Neural cell (in vitro differentiated cells): ENCODE measurements at regions not wholly inside any gene's neighbourhood (a gene's known extent, or its start where the extent isn't known, plus 50 kb on each side); places are given as distances from the start of the nearest gene placed in this dataset.

Experiments
- EP300 ChIP-seq: fragments of 450-650 bp; conservative IDR thresholded peaks from 2 replicates; pipeline ENCODE4 v1.6.1; 2014; ENCODE audit warnings: antibody characterized with exemption, mild to moderate bottlenecking, moderate library complexity; ENCODE audit not compliant: poor library complexity, severe bottlenecking
- EZH2 ChIP-seq: fragments of 200-600, 300-800 bp; shearing (Covaris generic), sonication (generic); IDR thresholded peaks from 2 replicates; pipeline ENCODE4 v1.6.1; 2014; ENCODE audit warnings: antibody characterized with exemption, low read length, borderline replicate concordance, mild to moderate bottlenecking; ENCODE audit not compliant: insufficient read depth, poor library complexity, severe bottlenecking
- POLR2AphosphoS5 ChIP-seq: IDR thresholded peaks from 2 replicates; pipeline ENCODE4 v1.6.1; 2012
- RAD21 ChIP-seq: fragments of 450-650 bp; conservative IDR thresholded peaks from 2 replicates; pipeline ENCODE4 v1.6.1; 2014; ENCODE audit warnings: antibody characterized with exemption, mild to moderate bottlenecking, moderate library complexity
- TF ChIP-seq, protein P1 (sequence below): fragments of 450-650 bp; IDR thresholded peaks from 2 replicates; pipeline ENCODE4 v1.5.1; 2014; ENCODE audit warnings: antibody characterized with exemption, mild to moderate bottlenecking, moderate library complexity; ENCODE audit not compliant: poor library complexity, severe bottlenecking

GRCh38 chr6:56706981-56707726, 64.5 kb upstream of the DST start:
- TF ChIP-seq, protein P1, sequence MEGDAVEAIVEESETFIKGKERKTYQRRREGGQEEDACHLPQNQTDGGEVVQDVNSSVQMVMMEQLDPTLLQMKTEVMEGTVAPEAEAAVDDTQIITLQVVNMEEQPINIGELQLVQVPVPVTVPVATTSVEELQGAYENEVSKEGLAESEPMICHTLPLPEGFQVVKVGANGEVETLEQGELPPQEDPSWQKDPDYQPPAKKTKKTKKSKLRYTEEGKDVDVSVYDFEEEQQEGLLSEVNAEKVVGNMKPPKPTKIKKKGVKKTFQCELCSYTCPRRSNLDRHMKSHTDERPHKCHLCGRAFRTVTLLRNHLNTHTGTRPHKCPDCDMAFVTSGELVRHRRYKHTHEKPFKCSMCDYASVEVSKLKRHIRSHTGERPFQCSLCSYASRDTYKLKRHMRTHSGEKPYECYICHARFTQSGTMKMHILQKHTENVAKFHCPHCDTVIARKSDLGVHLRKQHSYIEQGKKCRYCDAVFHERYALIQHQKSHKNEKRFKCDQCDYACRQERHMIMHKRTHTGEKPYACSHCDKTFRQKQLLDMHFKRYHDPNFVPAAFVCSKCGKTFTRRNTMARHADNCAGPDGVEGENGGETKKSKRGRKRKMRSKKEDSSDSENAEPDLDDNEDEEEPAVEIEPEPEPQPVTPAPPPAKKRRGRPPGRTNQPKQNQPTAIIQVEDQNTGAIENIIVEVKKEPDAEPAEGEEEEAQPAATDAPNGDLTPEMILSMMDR, result no peak
- no peak for TF ChIP-seq POLR2AphosphoS5
- no peak for TF ChIP-seq EZH2
- no peak for TF ChIP-seq RAD21
- no peak for TF ChIP-seq EP300
